ENCODE measurements at regions not wholly inside any gene's neighbourhood (a gene's known extent, or its start where the extent isn't known, plus 50 kb on each side); places are given as distances from the start of the nearest gene placed in this dataset.

DNA sequence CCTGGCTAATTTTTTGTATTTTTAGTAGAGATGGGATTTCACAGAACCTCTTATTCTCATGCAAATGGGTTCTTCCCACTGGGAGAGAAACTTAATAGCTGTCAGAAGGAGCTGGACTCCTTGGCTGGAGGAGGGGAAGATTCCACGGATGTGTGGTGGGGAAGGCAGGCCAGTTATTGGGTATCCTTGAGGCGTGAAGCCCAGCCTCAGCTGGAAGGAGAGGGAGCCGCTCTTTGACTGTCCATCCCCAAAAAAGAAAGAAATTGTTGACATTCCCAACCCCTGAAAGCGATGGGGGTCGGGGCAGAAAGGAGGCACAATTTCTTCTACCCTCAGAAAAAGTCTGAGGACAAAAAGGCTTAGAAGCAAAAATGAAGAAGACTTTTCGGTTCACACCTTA lies 983.1 kb upstream of the PABPC4L start:
- no peaks in the 10 kb centered on the region for H3K36me3 ChIP-seq
- DNase-seq = no peak
- no peak for TF ChIP-seq CTCF (IDR thresholded peaks at IDR 0.05; ENCODE audit: low read depth, low read length)

DNA sequence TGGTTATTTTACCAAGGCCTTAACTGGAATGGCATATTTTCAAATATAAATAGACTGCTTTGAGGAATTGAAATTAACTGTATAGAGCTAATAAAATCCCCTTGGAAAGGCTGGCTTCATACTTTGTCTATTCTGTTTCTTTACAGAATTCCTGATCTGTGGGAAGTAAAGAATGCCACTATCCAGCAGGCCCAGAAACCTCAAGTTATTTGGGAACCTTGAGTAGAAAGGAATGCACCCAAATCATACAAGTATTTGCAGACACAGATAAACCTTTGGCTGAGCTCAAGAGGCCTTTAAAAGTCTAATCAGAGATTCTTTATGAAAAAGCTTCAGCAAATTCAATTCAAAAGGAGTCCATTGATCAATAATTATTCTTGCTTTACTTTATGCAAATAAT lies 975.7 kb upstream of the PABPC4L start:
- no peaks in the 10 kb centered on the region for H3K9me3 ChIP-seq
- TF ChIP-seq CTCF (IDR thresholded peaks at IDR 0.05; ENCODE audit: low read depth, low read length) = no peak

More for the DNA sequence above, 983.1 kb upstream of the PABPC4L start:
- no peak overlapping the region for H3K4me3 ChIP-seq (ENCODE audit: low read depth, low read length)
- H3K27me3 ChIP-seq = no peaks in the 10 kb centered on the region
- no peaks in the 10 kb centered on the region for H3K4me1 ChIP-seq
- no peaks in the 10 kb centered on the region for H3K9me3 ChIP-seq

GRCh38 chr4:135166661-135167060 lies 965.1 kb upstream of the PABPC4L start:
- Histone ChIP-seq H3K27me3 (no peaks in the 10 kb centered on the region), H3K9me3 (no peaks in the 10 kb centered on the region), H3K4me1 (no peaks in the 10 kb centered on the region), H3K4me3 (ENCODE audit: low read depth, low read length) (no peak overlapping the region), H3K36me3 (no peaks in the 10 kb centered on the region)
- no peak for DNase-seq
- no peak for TF ChIP-seq CTCF (IDR thresholded peaks at IDR 0.05; ENCODE audit: low read depth, low read length)

More for the DNA sequence above, 975.7 kb upstream of the PABPC4L start:
- no peak for DNase-seq
- no peak overlapping the region for H3K4me3 ChIP-seq (ENCODE audit: low read depth, low read length)
- H3K36me3 ChIP-seq = no peaks in the 10 kb centered on the region
- H3K27me3 ChIP-seq = no peaks in the 10 kb centered on the region
- no peaks in the 10 kb centered on the region for H3K4me1 ChIP-seq

GRCh38 chr4:135164601-135165000 lies 963.0 kb upstream of the PABPC4L start:
- no peaks in the 10 kb centered on the region for H3K4me1 ChIP-seq
- H3K36me3 ChIP-seq = no peaks in the 10 kb centered on the region
- DNase-seq = no peak
- H3K4me3 ChIP-seq (ENCODE audit: low read depth, low read length) = no peak overlapping the region
- no peaks in the 10 kb centered on the region for H3K27me3 ChIP-seq
- no peak for TF ChIP-seq CTCF (IDR thresholded peaks at IDR 0.05; ENCODE audit: low read depth, low read length)
- no peaks in the 10 kb centered on the region for H3K9me3 ChIP-seq

DNA sequence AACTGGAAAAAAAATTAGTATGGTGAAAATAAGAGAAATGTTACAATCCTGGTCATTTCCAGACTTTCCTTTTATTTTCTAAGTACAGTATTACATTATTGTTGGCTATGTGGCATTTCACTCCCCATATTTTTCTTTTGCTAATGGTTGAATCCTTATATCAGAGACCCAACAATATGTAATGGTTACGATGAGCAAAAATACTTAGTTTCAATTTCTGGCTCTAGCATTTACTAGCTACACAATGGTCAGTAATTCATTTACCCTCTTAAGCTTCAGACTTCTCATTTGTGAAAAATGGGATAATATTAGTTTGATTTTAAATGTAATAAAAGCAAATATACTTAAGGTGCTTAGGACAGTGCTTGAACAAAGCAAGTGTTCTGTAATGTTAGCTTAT lies 942.9 kb upstream of the PABPC4L start:
- DNase-seq = no peak
- Histone ChIP-seq H3K36me3 (no peaks in the 10 kb centered on the region), H3K4me1 (no peaks in the 10 kb centered on the region), H3K27me3 (no peaks in the 10 kb centered on the region), H3K9me3 (no peaks in the 10 kb centered on the region), H3K4me3 (ENCODE audit: low read depth, low read length) (no peak overlapping the region)
- TF ChIP-seq CTCF (IDR thresholded peaks at IDR 0.05; ENCODE audit: low read depth, low read length) = no peak

DNA sequence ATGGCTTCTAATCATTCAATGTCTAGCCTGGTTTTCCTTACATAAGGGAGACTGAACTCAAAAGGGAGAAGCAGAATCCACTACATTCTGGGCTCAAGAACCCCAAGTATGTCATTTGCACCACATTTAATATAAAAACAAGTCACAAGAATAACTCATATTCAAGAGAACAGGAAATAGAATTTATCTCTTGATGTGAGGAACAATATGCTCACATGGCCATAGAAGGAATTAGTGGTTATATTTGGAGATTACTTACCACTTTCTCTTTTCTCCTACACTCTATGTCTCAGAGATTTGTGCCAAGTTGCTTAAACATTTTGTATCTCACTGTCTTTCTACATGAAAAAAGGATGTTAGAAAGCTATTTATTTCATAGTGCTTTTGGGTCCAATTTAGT lies 922.6 kb upstream of the PABPC4L start:
- H3K4me3 ChIP-seq (ENCODE audit: low read depth, low read length) = no peak overlapping the region
- DNase-seq = no peak
- no peaks in the 10 kb centered on the region for H3K27me3 ChIP-seq
- H3K9me3 ChIP-seq = no peaks in the 10 kb centered on the region
- no peaks in the 10 kb centered on the region; the same call in 1 of the 2 replicates for H3K4me1 ChIP-seq
- no peaks in the 10 kb centered on the region for H3K36me3 ChIP-seq
- no peak for TF ChIP-seq CTCF (IDR thresholded peaks at IDR 0.05; ENCODE audit: low read depth, low read length)

Data from BE2C (cell line).